ENCODE measurements at regions not wholly inside any gene's neighbourhood (a gene's known extent, or its start where the extent isn't known, plus 50 kb on each side); places are given as distances from the start of the nearest gene placed in this dataset.

GRCh38 chrX:39117101-39117500 is 315.8 kb downstream of the MID1IP1 start:
- ChIA-PET CTCF (interaction anchor here (0.6 to 1.3 kb wide), 3 partner anchors 16 to 1189 kb away, joined by 3 to 4 read pairs (median 3); no protein-coding TSS in a partner anchor), POLR2A (no interaction called here)
- Histone ChIP-seq H3K4me3 (ENCODE audit: low read depth, low read length) (no peak overlapping the region), H3K27ac (ENCODE audit: extremely low read depth, low read depth, low read length) (no peak overlapping the region), H3K36me3 (ENCODE audit: control insufficient read depth in 2 of 2, insufficient read depth in 1 of 2, low read length in 2 of 2) (no peaks in the 10 kb centered on the region), H3K9me3 (ENCODE audit: control insufficient read depth, insufficient read depth, low read depth, low read length) (no peaks in the 10 kb centered on the region; the same call in 1 of the 2 replicates), H3K4me1 (ENCODE audit: control insufficient read depth, insufficient read depth, low read length) (no peaks in the 10 kb centered on the region)
- no peak for TF ChIP-seq ZNF280C (tag by site-specific recombination; IDR thresholded peaks at IDR 0.05)
- TF ChIP-seq ZNF626 (tag by site-specific recombination; IDR thresholded peaks at IDR 0.05): no peak
- no peak for TF ChIP-seq ZNF701 (tag by site-specific recombination; IDR thresholded peaks at IDR 0.05)
- no peak for TF ChIP-seq TRIM28 (IDR thresholded peaks at IDR 0.05; ENCODE audit: borderline replicate concordance, low read length)
- no peak for TF ChIP-seq ZNF776 (tag by site-specific recombination; IDR thresholded peaks at IDR 0.05; ENCODE audit: borderline replicate concordance)
- TF ChIP-seq ZNF843 (tag by site-specific recombination; IDR thresholded peaks at IDR 0.05): no peak
- no peak for TF ChIP-seq ZNF169 (tag by site-specific recombination; IDR thresholded peaks at IDR 0.05)
- no peak for TF ChIP-seq ZSCAN4 (tag by site-specific recombination; IDR thresholded peaks at IDR 0.05)

GRCh38 chrX:39121903-39122302 is 320.6 kb downstream of the MID1IP1 start:
- Histone ChIP-seq H3K27ac (ENCODE audit: extremely low read depth, low read depth, low read length) (no peak overlapping the region), H3K36me3 (ENCODE audit: control insufficient read depth in 2 of 2, insufficient read depth in 1 of 2, low read length in 2 of 2) (no peaks in the 10 kb centered on the region), H3K4me1 (ENCODE audit: control insufficient read depth, insufficient read depth, low read length) (no peaks in the 10 kb centered on the region), H3K4me3 (ENCODE audit: low read depth, low read length) (no peak overlapping the region), H3K9me3 (ENCODE audit: control insufficient read depth, insufficient read depth, low read depth, low read length) (no peaks in the 10 kb centered on the region)
- ChIA-PET POLR2A (no interaction called here), CTCF (interaction anchor here (0.6 kb wide), 1 partner anchor 25 kb away, joined by 4 read pairs; no protein-coding TSS in a partner anchor)
- TF ChIP-seq ZNF76 (tag by site-specific recombination; IDR thresholded peaks at IDR 0.05; ENCODE audit: borderline replicate concordance, low read depth) (no peak), ZNF18 (tag by site-specific recombination; IDR thresholded peaks at IDR 0.05) (no peak), GLIS1 (tag by site-specific recombination; IDR thresholded peaks at IDR 0.05) (no peak), ZFP3 (tag by site-specific recombination; IDR thresholded peaks at IDR 0.05; ENCODE audit: low read depth) (no peak), ZNF423 (tag by site-specific recombination; IDR thresholded peaks at IDR 0.05) (no peak), HOXC10 (CRISPR knock-in tag; IDR thresholded peaks at IDR 0.05) (no peak)

GRCh38 chrX:39125834-39126233 is 324.6 kb downstream of the MID1IP1 start:
- no peak overlapping the region for H3K27ac ChIP-seq (ENCODE audit: extremely low read depth, low read depth, low read length)
- H3K4me1 ChIP-seq (ENCODE audit: control insufficient read depth, insufficient read depth, low read length): no peaks in the 10 kb centered on the region
- no peaks in the 10 kb centered on the region for H3K36me3 ChIP-seq (ENCODE audit: control insufficient read depth in 2 of 2, insufficient read depth in 1 of 2, low read length in 2 of 2)
- H3K9me3 ChIP-seq (ENCODE audit: control insufficient read depth, insufficient read depth, low read depth, low read length): no peaks in the 10 kb centered on the region
- ChIA-PET CTCF (no interaction called here), POLR2A (no interaction called here)
- H3K4me3 ChIP-seq (ENCODE audit: low read depth, low read length): no peak overlapping the region
- no peak for TF ChIP-seq ZNF23 (tag by site-specific recombination; IDR thresholded peaks at IDR 0.05; ENCODE audit: borderline replicate concordance)
- TF ChIP-seq KLF8 (tag by site-specific recombination; IDR thresholded peaks at IDR 0.05): no peak
- TF ChIP-seq ZFP41 (tag by site-specific recombination; IDR thresholded peaks at IDR 0.05; ENCODE audit: borderline replicate concordance): no peak
- TF ChIP-seq KLF9 (tag by site-specific recombination; IDR thresholded peaks at IDR 0.05; ENCODE audit: low read depth): no peak
- no peak for TF ChIP-seq ZBTB17 (tag by site-specific recombination; IDR thresholded peaks at IDR 0.05)
- TF ChIP-seq ZBTB20 (tag by site-specific recombination; IDR thresholded peaks at IDR 0.05): no peak
- TF ChIP-seq PBX3 (CRISPR knock-in tag; IDR thresholded peaks at IDR 0.05): no peak
- TF ChIP-seq REPIN1 (tag by site-specific recombination; IDR thresholded peaks at IDR 0.05; ENCODE audit: low read depth): no peak
- TF ChIP-seq ZNF416 (tag by site-specific recombination; IDR thresholded peaks at IDR 0.05): no peak
- no peak for TF ChIP-seq ZNF223 (tag by site-specific recombination; IDR thresholded peaks at IDR 0.05)
- TF ChIP-seq KLF16 (tag by site-specific recombination; IDR thresholded peaks at IDR 0.05): no peak
- no peak for TF ChIP-seq ZNF366 (tag by site-specific recombination; conservative IDR thresholded peaks at IDR 0.05)
- no peak for TF ChIP-seq ZNF202 (tag by site-specific recombination; IDR thresholded peaks at IDR 0.05; ENCODE audit: borderline replicate concordance)
- TF ChIP-seq ZNF785 (tag by site-specific recombination; IDR thresholded peaks at IDR 0.05): no peak
- TF ChIP-seq ZNF549 (tag by site-specific recombination; IDR thresholded peaks at IDR 0.05): no peak

All from HEK293 (cell line).